ENCODE measurements at regions not wholly inside any gene's neighbourhood (a gene's known extent, or its start where the extent isn't known, plus 50 kb on each side); places are given as distances from the start of the nearest gene placed in this dataset.

GRCh38 chr10:57334523-57334922, 933.2 kb downstream of the IPMK start:
- TF ChIP-seq POLR2AphosphoS5 (IDR thresholded peaks at IDR 0.05; ENCODE audit: low read depth, low read length), result no peak
- TF ChIP-seq REST (IDR thresholded peaks at IDR 0.05; ENCODE audit: insufficient read depth in 1 of 2, low read depth in 2 of 2, low read length in 2 of 2), result no peak
- no peak for TF ChIP-seq FOXP2 (optimal IDR thresholded peaks at IDR 0.05; ENCODE audit: borderline replicate concordance, extremely low read depth, extremely low read length, insufficient read depth)
- no peak for TF ChIP-seq TAF1 (IDR thresholded peaks at IDR 0.05; ENCODE audit: borderline replicate concordance, insufficient read depth, low read length)
- TF ChIP-seq SIN3A (IDR thresholded peaks at IDR 0.05; ENCODE audit: borderline replicate concordance, insufficient read depth, low read length), result no peak

- TF ChIP-seq FOXP2 (optimal IDR thresholded peaks at IDR 0.05; ENCODE audit: borderline replicate concordance, extremely low read depth, extremely low read length, insufficient read depth) (no peak), SIN3A (IDR thresholded peaks at IDR 0.05; ENCODE audit: borderline replicate concordance, insufficient read depth, low read length) (no peak), REST (IDR thresholded peaks at IDR 0.05; ENCODE audit: insufficient read depth in 1 of 2, low read depth in 2 of 2, low read length in 2 of 2) (no peak), TAF1 (IDR thresholded peaks at IDR 0.05; ENCODE audit: borderline replicate concordance, insufficient read depth, low read length) (no peak)
Measured at GRCh38 chr10:57333880-57334279, 933.8 kb downstream of the IPMK start.

GRCh38 chr10:57320416-57320815, 947.3 kb downstream of the IPMK start:
- TF ChIP-seq TAF1 (IDR thresholded peaks at IDR 0.05; ENCODE audit: borderline replicate concordance, insufficient read depth, low read length), result no peak
- TF ChIP-seq REST (IDR thresholded peaks at IDR 0.05; ENCODE audit: insufficient read depth in 1 of 2, low read depth in 2 of 2, low read length in 2 of 2), result no peak
- TF ChIP-seq SIN3A (IDR thresholded peaks at IDR 0.05; ENCODE audit: borderline replicate concordance, insufficient read depth, low read length), result no peak
- TF ChIP-seq FOXP2 (optimal IDR thresholded peaks at IDR 0.05; ENCODE audit: borderline replicate concordance, extremely low read depth, extremely low read length, insufficient read depth), result no peak
- TF ChIP-seq POLR2AphosphoS5 (IDR thresholded peaks at IDR 0.05; ENCODE audit: low read depth, low read length), result no peak

GRCh38 chr10:57314046-57314445, 953.0 kb upstream of the ZWINT start:
- TF ChIP-seq POLR2AphosphoS5 (IDR thresholded peaks at IDR 0.05; ENCODE audit: low read depth, low read length) (no peak), FOXP2 (optimal IDR thresholded peaks at IDR 0.05; ENCODE audit: borderline replicate concordance, extremely low read depth, extremely low read length, insufficient read depth) (no peak), REST (IDR thresholded peaks at IDR 0.05; ENCODE audit: insufficient read depth in 1 of 2, low read depth in 2 of 2, low read length in 2 of 2) (no peak)

- TF ChIP-seq FOXP2 (optimal IDR thresholded peaks at IDR 0.05; ENCODE audit: borderline replicate concordance, extremely low read depth, extremely low read length, insufficient read depth) (no peak), SIN3A (IDR thresholded peaks at IDR 0.05; ENCODE audit: borderline replicate concordance, insufficient read depth, low read length) (no peak), REST (IDR thresholded peaks at IDR 0.05; ENCODE audit: insufficient read depth in 1 of 2, low read depth in 2 of 2, low read length in 2 of 2) (no peak)
Measured at GRCh38 chr10:57303566-57303965, 942.5 kb upstream of the ZWINT start.

All from PFSK-1 (cell line).